HCT116 (cell line): ENCODE measurements at regions not wholly inside any gene's neighbourhood (a gene's known extent, or its start where the extent isn't known, plus 50 kb on each side); places are given as distances from the start of the nearest gene placed in this dataset.
A peak's percentile ranks its signal among the peaks of the same experiment; 100 is the strongest.

ENCODE experiments used
- ATAC-seq: fragments of 200-7000 bp; cut with Tn5 transposase; 2 replicates; pipeline ENCODE4 v1.9.1; 2020; ENCODE audit warnings: mild to moderate bottlenecking, moderate library complexity
- BruUV-seq: library from RNA; stranded (reverse); fragments of 400-500 nt; replicated peaks from 2 replicates; lab custom pipeline; 2021; lab: Mats Ljungman, UMichigan
- CTCF ChIA-PET: fragments of 300-600 bp; sonication (Branson Sonifier 250); formaldehyde crosslinking; loops from one replicate; lab custom pipeline; 2021; ENCODE audit warnings: antibody characterized with exemption; lab: Charles Lee
- POLR2A ChIA-PET: fragments of 300-600, 350-600 bp; sonication (Branson Sonifier 250); formaldehyde crosslinking; loops from one replicate; lab custom pipeline; 2021; ENCODE audit warnings: antibody characterized with exemption; lab: Charles Lee
- RAD21 ChIA-PET, 2 experiments: fragments of 300-600 bp; sonication (Branson Sonifier 250); formaldehyde crosslinking; loops; one replicate each; lab custom pipeline; 2023; ENCODE audit warnings: low total read pairs in 2 of 2; ENCODE audit not compliant: uncharacterized antibody in 2 of 2, unreplicated experiment in 2 of 2, low non-redundant PET in 1 of 2; lab: Charles Lee
- DNase-seq: peaks from one replicate; pipeline ENCODE4 v3.0.0-alpha.2; 2010; ENCODE audit warnings: low read depth, low spot score
- H2AFZ ChIP-seq: fragments of 200-600 bp; shearing (Covaris generic), sonication (generic); 2 replicates; pipeline ENCODE4 v1.6.1; 2017; ENCODE audit warnings: low read depth, mixed run types, mixed read lengths, antibody characterized with exemption, low read length; ENCODE audit not compliant: poor library complexity, severe bottlenecking
- H3K27ac ChIP-seq: 2 replicates; pipeline ENCODE4 v1.5.1; 2012; ENCODE audit warnings: low read depth, low read length
- H3K27me3 ChIP-seq: fragments of 200-600 bp; sonication (generic); 2 replicates; pipeline ENCODE4 v1.6.1; 2016; ENCODE audit warnings: mixed run types, low read length, mixed read lengths; ENCODE audit not compliant: insufficient read depth
- H3K36me3 ChIP-seq, 2 experiments: fragments of 200-500 bp in 1 of 2; fragments of 200-600 bp in 1 of 2; sonication (Bioruptor generic) in 1 of 2; sonication (generic) in 1 of 2; 2 replicates each; pipeline versions ENCODE4 v1.5.1 to v1.6.1; 2014 to 2016; ENCODE audit warnings: low read length in 2 of 2, inconsistent platforms in 1 of 2, mixed read lengths in 1 of 2, mixed run types in 1 of 2; ENCODE audit not compliant: insufficient read depth in 2 of 2, control insufficient read depth in 1 of 2
- H3K4me1 ChIP-seq, 2 experiments: fragments of 200-600 bp in 1 of 2; sonication (generic) in 1 of 2; 2 replicates each; pipeline versions ENCODE4 v1.5.1 to v1.6.1; 2012 to 2017; ENCODE audit warnings: low read length in 2 of 2, inconsistent platforms in 1 of 2, mild to moderate bottlenecking in 1 of 2, mixed read lengths in 1 of 2, mixed run types in 1 of 2, moderate library complexity in 1 of 2; ENCODE audit not compliant: insufficient read depth in 2 of 2, control insufficient read depth in 1 of 2
- H3K4me2 ChIP-seq: fragments of 200-600 bp; sonication (generic); 2 replicates; pipeline ENCODE4 v1.6.1; 2017; ENCODE audit warnings: mixed run types, low read length, mixed read lengths
- H3K4me3 ChIP-seq, 2 experiments: fragments of 200-600 bp in 1 of 2; sonication (generic) in 1 of 2; replicated peaks in 1 of 2; 2 replicates each; pipeline ENCODE4 v1.5.1; 2011 to 2016; ENCODE audit warnings: low read length in 2 of 2, control low read depth in 1 of 2, low read depth in 1 of 2, mild to moderate bottlenecking in 1 of 2, mixed read lengths in 1 of 2, mixed run types in 1 of 2
- H3K79me2 ChIP-seq: fragments of 200-600 bp; sonication (generic); 2 replicates; pipeline ENCODE4 v1.6.1; 2017; ENCODE audit warnings: mild to moderate bottlenecking, mixed run types, low read length, moderate library complexity, mixed read lengths; ENCODE audit not compliant: insufficient read depth
- H3K9ac ChIP-seq: fragments of 200-600 bp; sonication (generic); 2 replicates; pipeline ENCODE4 v1.6.1; 2016; ENCODE audit warnings: low read length, mixed read lengths
- H3K9me2 ChIP-seq: fragments of 200-600 bp; sonication (generic), shearing (Covaris generic); 2 replicates; pipeline ENCODE4 v1.6.1; 2017; ENCODE audit warnings: mixed run types, mild to moderate bottlenecking, moderate library complexity; ENCODE audit not compliant: insufficient read depth
- H3K9me3 ChIP-seq, 2 experiments: fragments of 200-500 bp in 1 of 2; fragments of 200-600 bp in 1 of 2; sonication (Bioruptor generic) in 1 of 2; sonication (generic) in 1 of 2; 2 replicates each; pipeline ENCODE4 v1.6.1; 2014 to 2017; ENCODE audit warnings: low read length in 2 of 2, mixed read lengths in 2 of 2, inconsistent platforms in 1 of 2, low read depth in 1 of 2, mild to moderate bottlenecking in 1 of 2, mixed run types in 1 of 2, moderate library complexity in 1 of 2; ENCODE audit not compliant: control insufficient read depth in 1 of 2, insufficient read depth in 1 of 2
- H4K20me1 ChIP-seq: fragments of 200-600 bp; sonication (generic), shearing (Covaris generic); 2 replicates; pipeline ENCODE4 v1.6.1; 2017; ENCODE audit warnings: mixed run types, mild to moderate bottlenecking, moderate library complexity; ENCODE audit not compliant: insufficient read depth
- POLR2A ChIP-seq: IDR thresholded peaks from 2 replicates; pipeline ENCODE4 v1.7.0; 2011; ENCODE audit warnings: borderline replicate concordance; ENCODE audit not compliant: insufficient read depth, insufficient read length; ENCODE audit errors: extremely low read depth
- YY1 ChIP-seq: IDR thresholded peaks from 2 replicates; pipeline ENCODE4 v1.6.1; 2011; ENCODE audit warnings: low read length, low read depth, moderate library complexity, mild to moderate bottlenecking; ENCODE audit not compliant: insufficient replicate concordance; ENCODE audit errors: extremely low read depth
- intact Hi-C: fragments of 100-400 bp; cut with micrococcal nuclease; formaldehyde crosslinking; loops from 2 replicates; pipeline ENCODE4 v1.10.0; 2022
- TF ChIP-seq, protein P1 (sequence below): IDR thresholded peaks from 2 replicates; pipeline ENCODE4 v1.6.1; 2012; ENCODE audit warnings: low read depth
- TF ChIP-seq, protein P2 (sequence below): IDR thresholded peaks from 2 replicates; pipeline ENCODE4 v1.6.1; 2012
- TF ChIP-seq, protein P3 (sequence below), 3 experiments: fragments of 200-600 bp in 1 of 3; sonication (generic) in 1 of 3; IDR thresholded peaks in 2 of 3; conservative IDR thresholded peaks in 1 of 3; 2 replicates each; pipeline ENCODE4 v1.5.1; 2012 to 2017; ENCODE audit warnings: low read depth in 2 of 3, low read length in 2 of 3, antibody characterized with exemption in 1 of 3, borderline replicate concordance in 1 of 3, control low read depth in 1 of 3, mild to moderate bottlenecking in 1 of 3, mixed read lengths in 1 of 3, mixed run types in 1 of 3, moderate library complexity in 1 of 3; ENCODE audit not compliant: insufficient read depth in 1 of 3
- TF ChIP-seq, protein P4 (sequence below): IDR thresholded peaks from 2 replicates; pipeline ENCODE4 v1.6.1; 2012

DNA sequence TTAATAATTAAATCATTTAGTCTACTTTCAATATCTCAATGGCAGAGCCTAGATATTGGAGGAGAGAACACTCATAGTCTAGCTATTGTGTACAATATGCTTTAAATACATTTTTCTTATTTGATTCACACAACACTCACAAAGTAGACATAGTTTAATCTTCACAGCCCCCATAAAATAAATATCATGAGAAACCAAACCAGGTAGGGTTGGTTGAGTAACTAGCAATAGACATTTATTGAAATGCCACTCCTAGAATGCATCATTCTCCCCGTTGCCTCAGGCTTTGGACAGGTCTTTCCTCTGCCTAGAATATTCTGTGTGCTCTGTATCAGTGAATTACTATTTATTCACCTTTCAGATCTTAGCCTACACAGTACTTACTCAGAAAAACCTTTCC is 141.9 kb downstream of the CEMIP2 start (continued):
- TF ChIP-seq, protein P1, sequence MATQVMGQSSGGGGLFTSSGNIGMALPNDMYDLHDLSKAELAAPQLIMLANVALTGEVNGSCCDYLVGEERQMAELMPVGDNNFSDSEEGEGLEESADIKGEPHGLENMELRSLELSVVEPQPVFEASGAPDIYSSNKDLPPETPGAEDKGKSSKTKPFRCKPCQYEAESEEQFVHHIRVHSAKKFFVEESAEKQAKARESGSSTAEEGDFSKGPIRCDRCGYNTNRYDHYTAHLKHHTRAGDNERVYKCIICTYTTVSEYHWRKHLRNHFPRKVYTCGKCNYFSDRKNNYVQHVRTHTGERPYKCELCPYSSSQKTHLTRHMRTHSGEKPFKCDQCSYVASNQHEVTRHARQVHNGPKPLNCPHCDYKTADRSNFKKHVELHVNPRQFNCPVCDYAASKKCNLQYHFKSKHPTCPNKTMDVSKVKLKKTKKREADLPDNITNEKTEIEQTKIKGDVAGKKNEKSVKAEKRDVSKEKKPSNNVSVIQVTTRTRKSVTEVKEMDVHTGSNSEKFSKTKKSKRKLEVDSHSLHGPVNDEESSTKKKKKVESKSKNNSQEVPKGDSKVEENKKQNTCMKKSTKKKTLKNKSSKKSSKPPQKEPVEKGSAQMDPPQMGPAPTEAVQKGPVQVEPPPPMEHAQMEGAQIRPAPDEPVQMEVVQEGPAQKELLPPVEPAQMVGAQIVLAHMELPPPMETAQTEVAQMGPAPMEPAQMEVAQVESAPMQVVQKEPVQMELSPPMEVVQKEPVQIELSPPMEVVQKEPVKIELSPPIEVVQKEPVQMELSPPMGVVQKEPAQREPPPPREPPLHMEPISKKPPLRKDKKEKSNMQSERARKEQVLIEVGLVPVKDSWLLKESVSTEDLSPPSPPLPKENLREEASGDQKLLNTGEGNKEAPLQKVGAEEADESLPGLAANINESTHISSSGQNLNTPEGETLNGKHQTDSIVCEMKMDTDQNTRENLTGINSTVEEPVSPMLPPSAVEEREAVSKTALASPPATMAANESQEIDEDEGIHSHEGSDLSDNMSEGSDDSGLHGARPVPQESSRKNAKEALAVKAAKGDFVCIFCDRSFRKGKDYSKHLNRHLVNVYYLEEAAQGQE = no peak
- TF ChIP-seq YY1 = no peak
- TF ChIP-seq, protein P2, sequence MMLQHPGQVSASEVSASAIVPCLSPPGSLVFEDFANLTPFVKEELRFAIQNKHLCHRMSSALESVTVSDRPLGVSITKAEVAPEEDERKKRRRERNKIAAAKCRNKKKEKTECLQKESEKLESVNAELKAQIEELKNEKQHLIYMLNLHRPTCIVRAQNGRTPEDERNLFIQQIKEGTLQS = no peak
- no peak for TF ChIP-seq POLR2A

DNA sequence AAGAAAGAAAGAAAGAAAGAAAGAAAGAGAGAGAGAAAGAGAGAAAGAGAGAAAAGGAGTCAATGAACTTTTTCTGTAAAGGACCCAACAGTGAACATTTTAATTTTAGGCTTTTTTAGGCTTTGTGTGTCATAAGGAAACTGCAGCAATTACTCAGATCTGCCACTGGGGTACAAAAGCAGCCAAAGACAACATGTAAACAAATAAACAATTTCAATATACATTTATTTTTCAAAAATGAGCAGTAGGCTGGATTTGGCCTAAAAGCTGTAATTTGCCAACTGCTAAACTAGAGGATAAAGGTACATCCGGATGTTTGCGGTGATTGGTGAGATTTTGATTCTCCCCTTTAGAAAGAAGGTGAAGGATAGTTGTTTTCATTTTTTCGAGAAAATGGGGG is 143.6 kb downstream of the CEMIP2 start:
- DNase-seq (no peak), ATAC-seq (no peak)
- no peaks in the 10 kb centered on the region for H3K79me2 ChIP-seq
- no peaks in the 10 kb centered on the region for H3K36me3 ChIP-seq
- ChIA-PET CTCF (no interaction called here), RAD21 (no interaction called here), POLR2A (no interaction called here)
- TF ChIP-seq, protein P2 = no peak
- TF ChIP-seq, protein P3, sequence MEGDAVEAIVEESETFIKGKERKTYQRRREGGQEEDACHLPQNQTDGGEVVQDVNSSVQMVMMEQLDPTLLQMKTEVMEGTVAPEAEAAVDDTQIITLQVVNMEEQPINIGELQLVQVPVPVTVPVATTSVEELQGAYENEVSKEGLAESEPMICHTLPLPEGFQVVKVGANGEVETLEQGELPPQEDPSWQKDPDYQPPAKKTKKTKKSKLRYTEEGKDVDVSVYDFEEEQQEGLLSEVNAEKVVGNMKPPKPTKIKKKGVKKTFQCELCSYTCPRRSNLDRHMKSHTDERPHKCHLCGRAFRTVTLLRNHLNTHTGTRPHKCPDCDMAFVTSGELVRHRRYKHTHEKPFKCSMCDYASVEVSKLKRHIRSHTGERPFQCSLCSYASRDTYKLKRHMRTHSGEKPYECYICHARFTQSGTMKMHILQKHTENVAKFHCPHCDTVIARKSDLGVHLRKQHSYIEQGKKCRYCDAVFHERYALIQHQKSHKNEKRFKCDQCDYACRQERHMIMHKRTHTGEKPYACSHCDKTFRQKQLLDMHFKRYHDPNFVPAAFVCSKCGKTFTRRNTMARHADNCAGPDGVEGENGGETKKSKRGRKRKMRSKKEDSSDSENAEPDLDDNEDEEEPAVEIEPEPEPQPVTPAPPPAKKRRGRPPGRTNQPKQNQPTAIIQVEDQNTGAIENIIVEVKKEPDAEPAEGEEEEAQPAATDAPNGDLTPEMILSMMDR (IDR thresholded peaks at IDR 0.05 in 2 of 3, conservative IDR thresholded peaks at IDR 0.05 in 1 of 3; ENCODE audit: borderline replicate concordance in 1 of 3, insufficient read depth in 1 of 3, low read depth in 2 of 3, low read length in 2 of 3) = peak in 2 of 3 experiments; percentile 18 to 29; a peak in 2 of 6 replicates
- TF ChIP-seq, protein P4, sequence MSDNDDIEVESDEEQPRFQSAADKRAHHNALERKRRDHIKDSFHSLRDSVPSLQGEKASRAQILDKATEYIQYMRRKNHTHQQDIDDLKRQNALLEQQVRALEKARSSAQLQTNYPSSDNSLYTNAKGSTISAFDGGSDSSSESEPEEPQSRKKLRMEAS = no peak
- no peak overlapping the region for H2AFZ ChIP-seq
- intact Hi-C loops = loop anchor here (10.0 kb wide), 1 partner anchor 90 kb away; no protein-coding TSS in a partner anchor
- no peaks in the 10 kb centered on the region for H3K9me3 ChIP-seq
- H4K20me1 ChIP-seq = no peaks in the 10 kb centered on the region
- no peaks in the 10 kb centered on the region for H3K27me3 ChIP-seq
- no peak overlapping the region for H3K4me3 ChIP-seq
- H3K4me1 ChIP-seq = no peaks in the 10 kb centered on the region
- no peak overlapping the region for H3K4me2 ChIP-seq
- no TSS peak for BruUV-seq
- no peak overlapping the region for H3K9ac ChIP-seq
- no peak overlapping the region for H3K27ac ChIP-seq
- H3K9me2 ChIP-seq = no peaks in the 10 kb centered on the region
